OCI-LY3 (cell line): ENCODE measurements at regions not wholly inside any gene's neighbourhood (a gene's known extent, or its start where the extent isn't known, plus 50 kb on each side); places are given as distances from the start of the nearest gene placed in this dataset.

Experiments
- H2AFZ ChIP-seq: fragments of 200-600, 300-600 bp; shearing (Covaris generic); 2 replicates; pipeline ENCODE4 v1.6.0; 2014; ENCODE audit warnings: antibody characterized with exemption, low read depth, low read length
- H3K27ac ChIP-seq: fragments of 200-600, 300-600 bp; sonication (generic); 2 replicates; pipeline ENCODE4 v1.5.1; 2014; ENCODE audit warnings: mild to moderate bottlenecking, low read length, moderate library complexity, mixed read lengths
- H3K27me3 ChIP-seq: fragments of 200-600, 300-600 bp; sonication (generic); 2 replicates; pipeline ENCODE4 v1.6.1; 2014; ENCODE audit warnings: low read depth, low read length, mixed read lengths
- H3K36me3 ChIP-seq: fragments of 200-600, 300-600 bp; sonication (generic); replicated peaks from 2 replicates; pipeline ENCODE3; 2014; ENCODE audit warnings: low read depth, low read length, mixed read lengths
- H3K4me1 ChIP-seq: fragments of 300-600, 200-600 bp; sonication (generic); 2 replicates; pipeline ENCODE4 v1.6.1; 2014; ENCODE audit warnings: low read length, mixed read lengths
- H3K4me2 ChIP-seq: fragments of 200-600, 300-600 bp; sonication (generic); 2 replicates; pipeline ENCODE4 v1.6.1; 2014; ENCODE audit warnings: low read length, mixed read lengths
- H3K4me3 ChIP-seq: fragments of 300-600, 200-600 bp; sonication (generic); 2 replicates; pipeline ENCODE4 v1.5.1; 2014; ENCODE audit warnings: antibody characterized with exemption, mild to moderate bottlenecking, low read length, moderate library complexity
- H3K79me2 ChIP-seq: fragments of 300-600, 200-600 bp; shearing (Covaris generic); 2 replicates; pipeline ENCODE4 v1.6.1; 2014; ENCODE audit warnings: mild to moderate bottlenecking, low read length, mixed read lengths
- H3K9ac ChIP-seq: fragments of 300-600, 200-600 bp; shearing (Covaris generic); 2 replicates; pipeline ENCODE4 v1.6.0; 2014; ENCODE audit warnings: mild to moderate bottlenecking, low read length, moderate library complexity
- H3K9me3 ChIP-seq: fragments of 200-600, 300-600 bp; shearing (Covaris generic); 2 replicates; pipeline ENCODE4 v1.6.1; 2014; ENCODE audit warnings: low read length, mixed read lengths; ENCODE audit not compliant: insufficient read depth
- H4K20me1 ChIP-seq: fragments of 200-600, 300-600 bp; sonication (generic); 2 replicates; pipeline ENCODE4 v1.6.1; 2016; ENCODE audit warnings: low read length, mixed read lengths; ENCODE audit not compliant: insufficient read depth
- EZH2phosphoT487 ChIP-seq: fragments of 200-600 bp; shearing (Covaris generic); IDR thresholded peaks from 2 replicates; pipeline ENCODE4 v1.6.1; 2018; ENCODE audit warnings: antibody characterized with exemption, mixed run types, low read depth
- TF ChIP-seq, protein P1 (sequence below): fragments of 200-600, 300-600 bp; sonication (generic); IDR thresholded peaks from 2 replicates; pipeline ENCODE4 v1.5.1; 2014; ENCODE audit warnings: antibody characterized with exemption, low read length, low read depth

- Histone ChIP-seq H2AFZ (no peak overlapping the region), H3K4me1 (no peaks in the 10 kb centered on the region), H3K4me3 (no peak overlapping the region), H4K20me1 (no peaks in the 10 kb centered on the region), H3K36me3 (no peaks in the 10 kb centered on the region), H3K27me3 (no peaks in the 10 kb centered on the region), H3K4me2 (no peak overlapping the region), H3K9me3 (no peaks in the 10 kb centered on the region), H3K79me2 (no peaks in the 10 kb centered on the region), H3K9ac (no peak overlapping the region), H3K27ac (no peak overlapping the region)
- TF ChIP-seq, protein P1, sequence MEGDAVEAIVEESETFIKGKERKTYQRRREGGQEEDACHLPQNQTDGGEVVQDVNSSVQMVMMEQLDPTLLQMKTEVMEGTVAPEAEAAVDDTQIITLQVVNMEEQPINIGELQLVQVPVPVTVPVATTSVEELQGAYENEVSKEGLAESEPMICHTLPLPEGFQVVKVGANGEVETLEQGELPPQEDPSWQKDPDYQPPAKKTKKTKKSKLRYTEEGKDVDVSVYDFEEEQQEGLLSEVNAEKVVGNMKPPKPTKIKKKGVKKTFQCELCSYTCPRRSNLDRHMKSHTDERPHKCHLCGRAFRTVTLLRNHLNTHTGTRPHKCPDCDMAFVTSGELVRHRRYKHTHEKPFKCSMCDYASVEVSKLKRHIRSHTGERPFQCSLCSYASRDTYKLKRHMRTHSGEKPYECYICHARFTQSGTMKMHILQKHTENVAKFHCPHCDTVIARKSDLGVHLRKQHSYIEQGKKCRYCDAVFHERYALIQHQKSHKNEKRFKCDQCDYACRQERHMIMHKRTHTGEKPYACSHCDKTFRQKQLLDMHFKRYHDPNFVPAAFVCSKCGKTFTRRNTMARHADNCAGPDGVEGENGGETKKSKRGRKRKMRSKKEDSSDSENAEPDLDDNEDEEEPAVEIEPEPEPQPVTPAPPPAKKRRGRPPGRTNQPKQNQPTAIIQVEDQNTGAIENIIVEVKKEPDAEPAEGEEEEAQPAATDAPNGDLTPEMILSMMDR, result no peak
- no peak for TF ChIP-seq EZH2phosphoT487
Measured at GRCh38 chrX:1072637-1073377, 139.6 kb downstream of the CRLF2 start.

- Histone ChIP-seq H3K4me2 (no peak overlapping the region), H2AFZ (no peak overlapping the region), H3K9me3 (no peaks in the 10 kb centered on the region), H3K27ac (no peak overlapping the region), H3K36me3 (no peaks in the 10 kb centered on the region), H3K27me3 (no peaks in the 10 kb centered on the region), H3K79me2 (no peaks in the 10 kb centered on the region), H3K4me1 (no peaks in the 10 kb centered on the region), H3K4me3 (no peak overlapping the region), H3K9ac (no peak overlapping the region), H4K20me1 (no peaks in the 10 kb centered on the region)
- TF ChIP-seq, protein P1, result no peak
- no peak for TF ChIP-seq EZH2phosphoT487
Measured at GRCh38 chrX:1071351-1071750, 141.1 kb downstream of the CRLF2 start.

DNA sequence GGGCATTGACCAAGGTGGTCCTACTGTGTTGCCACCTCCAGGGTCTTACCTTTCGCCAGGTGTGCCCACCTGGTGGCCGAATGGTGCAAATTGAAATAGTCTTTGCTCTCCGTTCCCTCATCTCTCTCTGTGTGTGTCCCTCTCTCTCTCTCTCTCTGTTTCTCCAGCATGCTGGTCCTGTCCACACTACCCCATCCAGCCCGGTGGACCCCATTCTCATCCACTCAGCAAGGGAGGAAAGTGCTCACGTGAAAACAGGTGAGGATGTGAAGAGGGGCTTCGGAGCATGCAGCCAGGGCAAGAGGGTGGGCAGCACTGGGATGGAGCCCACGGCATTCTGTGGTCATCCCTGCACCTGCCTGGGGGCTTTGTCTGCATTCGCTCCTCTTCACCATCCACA, 150.1 kb downstream of the CRLF2 start:
- Histone ChIP-seq H3K36me3 (no peaks in the 10 kb centered on the region), H2AFZ (no peak overlapping the region), H3K27me3 (no peaks in the 10 kb centered on the region)

DNA sequence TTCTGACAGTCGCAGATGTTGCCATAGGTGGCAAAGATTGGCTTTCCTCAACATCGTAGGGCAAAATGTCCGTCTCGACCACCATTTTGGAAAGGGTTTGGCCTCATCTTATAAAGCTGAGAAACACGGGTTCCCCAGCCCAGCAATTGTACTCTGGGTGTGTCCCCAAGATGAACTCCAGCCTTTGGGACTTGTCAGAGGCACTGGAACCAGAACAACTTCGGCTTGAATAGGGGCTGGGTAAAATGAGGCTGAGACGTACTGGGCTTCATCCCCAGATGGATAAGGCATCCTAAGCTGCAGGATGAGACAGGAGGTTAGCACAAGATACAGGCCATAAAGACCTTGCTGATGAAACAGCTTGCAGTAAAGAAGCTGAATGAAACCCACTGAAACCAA, 151.9 kb downstream of the CRLF2 start:
- H2AFZ ChIP-seq, result no peak overlapping the region
- H3K9me3 ChIP-seq, result no peaks in the 10 kb centered on the region
- no peaks in the 10 kb centered on the region for H3K36me3 ChIP-seq
- H3K4me3 ChIP-seq, result no peak overlapping the region
- no peak overlapping the region for H3K27ac ChIP-seq
- no peaks in the 10 kb centered on the region for H3K4me1 ChIP-seq
- no peak overlapping the region for H3K4me2 ChIP-seq
- no peak overlapping the region for H3K9ac ChIP-seq
- TF ChIP-seq, protein P1, result no peak
- TF ChIP-seq EZH2phosphoT487, result no peak
- no peaks in the 10 kb centered on the region for H3K27me3 ChIP-seq
- H3K79me2 ChIP-seq, result no peaks in the 10 kb centered on the region
- no peaks in the 10 kb centered on the region for H4K20me1 ChIP-seq

More for the DNA sequence above, 150.1 kb downstream of the CRLF2 start:
- Histone ChIP-seq H3K4me2 (no peak overlapping the region), H4K20me1 (no peaks in the 10 kb centered on the region), H3K9ac (no peak overlapping the region), H3K27ac (no peak overlapping the region), H3K4me1 (no peaks in the 10 kb centered on the region), H3K4me3 (no peak overlapping the region), H3K9me3 (no peaks in the 10 kb centered on the region), H3K79me2 (no peaks in the 10 kb centered on the region)
- no peak for TF ChIP-seq EZH2phosphoT487
- TF ChIP-seq, protein P1, result no peak
